Mesendoderm (in vitro differentiated cells): ENCODE measurements at regions not wholly inside any gene's neighbourhood (a gene's known extent, or its start where the extent isn't known, plus 50 kb on each side); places are given as distances from the start of the nearest gene placed in this dataset.
"Not testable (repeated sequence)": the region's sequence is repeated elsewhere in the genome, so short reads cannot be mapped to it uniquely, and the experiment has no call there.

Source experiments
- DNase-seq: peaks from one replicate; pipeline ENCODE4 v3.0.0; 2013
- H2AK5ac ChIP-seq: 2 replicates; pipeline ENCODE4 v1.6.1; 2013; ENCODE audit warnings: low read length, inconsistent platforms
- H2BK120ac ChIP-seq: 2 replicates; pipeline ENCODE4 v1.6.1; 2013; ENCODE audit warnings: low read depth, mild to moderate bottlenecking, low read length, moderate library complexity, mixed read lengths
- H2BK15ac ChIP-seq: replicated peaks from 2 replicates; pipeline ENCODE4 v1.6.1; 2013; ENCODE audit warnings: low read depth, mild to moderate bottlenecking, moderate library complexity
- H2BK5ac ChIP-seq: 2 replicates; pipeline ENCODE4 v1.6.1; 2013; ENCODE audit warnings: low read length, inconsistent platforms
- H3K18ac ChIP-seq: 2 replicates; pipeline ENCODE4 v1.6.1; 2013; ENCODE audit warnings: mild to moderate bottlenecking, low read length, mixed read lengths
- H3K23ac ChIP-seq: one replicate; pipeline ENCODE4 v1.6.1; 2013; ENCODE audit warnings: low read length
- H3K27ac ChIP-seq: 2 replicates; pipeline ENCODE4 v1.5.1; 2013; ENCODE audit warnings: low read depth, mild to moderate bottlenecking, inconsistent platforms, low read length, moderate library complexity
- H3K27me3 ChIP-seq: 2 replicates; pipeline ENCODE4 v1.6.1; 2013; ENCODE audit warnings: low read length, control low read depth, mild to moderate bottlenecking, inconsistent platforms; ENCODE audit not compliant: insufficient read depth, poor library complexity
- H3K36me3 ChIP-seq: 2 replicates; pipeline ENCODE4 v1.6.1; 2013; ENCODE audit warnings: low read length, inconsistent platforms; ENCODE audit not compliant: control insufficient read depth, insufficient read depth
- H3K4ac ChIP-seq: one replicate; pipeline ENCODE4 v1.6.1; 2013; ENCODE audit warnings: low read depth, mild to moderate bottlenecking, low read length, moderate library complexity
- H3K4me1 ChIP-seq: 2 replicates; pipeline ENCODE4 v1.6.1; 2013; ENCODE audit warnings: low read depth, low read length, inconsistent platforms; ENCODE audit not compliant: control insufficient read depth
- H3K4me2 ChIP-seq: 2 replicates; pipeline ENCODE4 v1.6.1; 2013; ENCODE audit warnings: low read length
- H3K4me3 ChIP-seq: 2 replicates; pipeline ENCODE4 v1.5.1; 2013; ENCODE audit warnings: mild to moderate bottlenecking, low read length
- H3K56ac ChIP-seq: one replicate; pipeline ENCODE4 v1.6.1; 2013; ENCODE audit warnings: low read length
- H3K79me1 ChIP-seq: 2 replicates; pipeline ENCODE4 v1.6.1; 2013; ENCODE audit warnings: low read length, inconsistent platforms
- H3K79me2 ChIP-seq: 2 replicates; pipeline ENCODE4 v1.6.1; 2013; ENCODE audit warnings: mild to moderate bottlenecking, low read length; ENCODE audit not compliant: control insufficient read depth, insufficient read depth
- H3K9ac ChIP-seq: 2 replicates; pipeline ENCODE4 v1.6.1; 2013; ENCODE audit warnings: low read length, inconsistent platforms
- H4K5ac ChIP-seq: one replicate; pipeline ENCODE4 v1.6.1; 2013; ENCODE audit warnings: low read length
- H4K8ac ChIP-seq: one replicate; pipeline ENCODE4 v1.6.1; 2013; ENCODE audit warnings: low read depth, mild to moderate bottlenecking, control low read depth, low read length, moderate library complexity
- WGBS: extraction: QIAGEN DNeasy Blood & Tissue Kit; methylation state at CpG from one replicate; pipeline ENCODE4 v1.1.7; 2013; ENCODE audit warnings: low lambda C conversion rate, missing lambda C conversion rate; ENCODE audit not compliant: insufficient coverage; ENCODE audit errors: extremely low coverage; 5-methylcytosine and 5-hydroxymethylcytosine counted together

- H2BK15ac ChIP-seq: no peak overlapping the region
- H3K79me2 ChIP-seq: no peaks in the 10 kb centered on the region
- H3K4ac ChIP-seq: no peak overlapping the region
- no peaks in the 10 kb centered on the region for H3K27me3 ChIP-seq
- no peaks in the 10 kb centered on the region for H3K36me3 ChIP-seq
- no peak overlapping the region for H3K9ac ChIP-seq
- H4K8ac ChIP-seq: no peak overlapping the region
- H2BK5ac ChIP-seq: no peak overlapping the region
- H3K18ac ChIP-seq: peak overlapping the region; percentile 90
- H3K27ac ChIP-seq: no peak overlapping the region
- H3K4me3 ChIP-seq: no peak overlapping the region
- H3K23ac ChIP-seq: no peak overlapping the region
- no peak overlapping the region for H4K5ac ChIP-seq
- H3K4me2 ChIP-seq: no peak overlapping the region
- WGBS: no CpG with 5 or more reads among the region's 4 CpGs
- peak; percentile 71 for DNase-seq
- no peaks in the 10 kb centered on the region for H3K4me1 ChIP-seq
- no peak overlapping the region for H2AK5ac ChIP-seq
- H3K79me1 ChIP-seq: no peaks in the 10 kb centered on the region
- H3K56ac ChIP-seq: no peak overlapping the region
- no peak overlapping the region for H2BK120ac ChIP-seq
Observed at GRCh38 chr2:47728551-47728950, 54.4 kb upstream of the MSH6 start.

DNA sequence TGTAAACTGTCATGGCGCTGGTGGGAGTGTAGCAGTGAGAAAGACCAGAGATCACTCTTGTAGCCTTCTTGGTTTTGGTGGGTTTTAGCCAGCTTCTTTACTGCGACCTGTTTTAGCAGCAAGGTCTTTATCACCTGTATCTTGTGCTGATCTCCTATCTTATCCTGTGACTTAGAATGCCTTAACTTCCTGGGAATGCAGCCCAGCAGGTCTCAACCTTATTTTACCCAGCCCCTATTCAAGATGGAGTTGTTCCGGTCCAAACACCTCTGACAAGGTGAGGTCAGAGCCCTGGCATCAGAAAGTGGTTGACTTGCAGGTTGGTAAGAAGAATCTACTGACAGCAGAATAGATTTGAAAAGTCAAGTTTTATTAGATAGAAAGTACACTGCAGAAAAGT is 55.0 kb upstream of the MSH6 start:
- no peak overlapping the region for H3K4me3 ChIP-seq
- H3K27ac ChIP-seq: peak overlapping the region; percentile 38

DNA sequence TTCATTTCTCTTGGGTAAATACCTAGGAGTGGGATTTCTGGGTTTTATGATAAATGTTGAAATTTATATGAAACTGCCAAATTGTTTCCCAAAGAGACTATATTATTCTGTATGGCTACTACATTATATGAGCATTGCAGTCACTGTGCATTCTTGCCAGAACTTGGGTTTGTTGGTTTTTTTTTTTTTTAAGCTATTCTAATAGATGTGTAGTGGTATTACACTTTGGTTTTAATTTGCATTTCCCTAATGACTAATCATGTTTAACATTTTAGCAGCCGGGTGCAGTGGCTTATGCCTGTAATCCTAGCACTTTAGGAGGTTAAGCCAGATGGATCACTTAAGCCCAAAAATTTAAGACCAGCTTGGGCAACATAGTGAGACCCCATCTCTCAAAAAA is 56.0 kb upstream of the MSH6 start:
- not testable (repeated sequence) for H4K5ac ChIP-seq, H3K36me3 ChIP-seq, H3K9ac ChIP-seq, H3K4me3 ChIP-seq, H3K27me3 ChIP-seq, H2BK5ac ChIP-seq, H3K4ac ChIP-seq, H3K56ac ChIP-seq, H3K27ac ChIP-seq, H4K8ac ChIP-seq, H2BK120ac ChIP-seq, H3K79me1 ChIP-seq, H3K4me2 ChIP-seq, H2AK5ac ChIP-seq, H3K23ac ChIP-seq, H3K4me1 ChIP-seq, H3K79me2 ChIP-seq, DNase-seq
- peak overlapping the region; percentile 92 for H2BK15ac ChIP-seq
- peak overlapping the region; percentile 68 for H3K18ac ChIP-seq
- WGBS: no CpG with 5 or more reads among the region's 1 CpG

More for the DNA sequence above, 55.0 kb upstream of the MSH6 start:
- peak; percentile 87 for DNase-seq
- no peak overlapping the region for H3K56ac ChIP-seq
- no peaks in the 10 kb centered on the region for H3K79me2 ChIP-seq
- no peak overlapping the region for H3K4me2 ChIP-seq
- no peak overlapping the region for H3K9ac ChIP-seq
- no peak overlapping the region for H3K4ac ChIP-seq
- H3K23ac ChIP-seq: no peak overlapping the region
- no peaks in the 10 kb centered on the region for H3K36me3 ChIP-seq
- H3K18ac ChIP-seq: peak overlapping the region; percentile 68
- H3K79me1 ChIP-seq: no peaks in the 10 kb centered on the region
- no peak overlapping the region for H2AK5ac ChIP-seq
- no peak overlapping the region for H2BK5ac ChIP-seq
- no peak overlapping the region for H4K8ac ChIP-seq
- peak overlapping the region; percentile 92 for H2BK15ac ChIP-seq
- WGBS: no CpG with 5 or more reads among the region's 3 CpGs
- H2BK120ac ChIP-seq: no peak overlapping the region
- H3K4me1 ChIP-seq: no peaks in the 10 kb centered on the region
- no peak overlapping the region for H4K5ac ChIP-seq
- no peaks in the 10 kb centered on the region for H3K27me3 ChIP-seq

DNA sequence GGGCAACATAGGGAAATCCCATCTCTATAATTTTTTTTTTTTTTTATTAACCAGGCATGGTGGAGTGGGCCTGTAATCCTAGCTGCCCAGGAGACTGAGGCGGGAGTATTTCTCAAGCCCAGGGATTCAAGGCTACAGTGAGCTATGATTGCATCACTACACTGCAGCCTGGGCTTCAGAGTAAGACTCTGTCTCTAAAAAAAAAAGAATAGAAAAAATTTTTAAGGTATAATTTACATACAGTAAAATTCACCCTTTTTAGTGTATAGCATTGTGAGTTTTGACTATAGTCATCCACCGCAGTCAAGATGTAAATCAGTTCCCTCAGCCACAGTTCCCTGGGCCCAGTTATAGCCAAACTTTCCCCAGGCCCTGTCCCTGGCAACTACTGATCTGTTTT is 57.1 kb upstream of the MSH6 start:
- H3K27ac ChIP-seq: no peak overlapping the region
- no peaks in the 10 kb centered on the region for H3K27me3 ChIP-seq
- DNase-seq: no peak
- no CpG with 5 or more reads among the region's 2 CpGs for WGBS
- H3K18ac ChIP-seq: no peak overlapping the region
- H2BK5ac ChIP-seq: no peak overlapping the region
- no peak overlapping the region for H3K4ac ChIP-seq
- no peak overlapping the region for H2BK15ac ChIP-seq
- no peaks in the 10 kb centered on the region for H3K79me2 ChIP-seq
- H3K79me1 ChIP-seq: no peaks in the 10 kb centered on the region
- H3K23ac ChIP-seq: no peak overlapping the region
- no peaks in the 10 kb centered on the region for H3K4me1 ChIP-seq
- H3K36me3 ChIP-seq: no peaks in the 10 kb centered on the region
- no peak overlapping the region for H3K4me3 ChIP-seq
- no peak overlapping the region for H3K9ac ChIP-seq
- no peak overlapping the region for H4K5ac ChIP-seq
- no peak overlapping the region for H3K56ac ChIP-seq
- no peak overlapping the region for H2BK120ac ChIP-seq
- H2AK5ac ChIP-seq: no peak overlapping the region
- no peak overlapping the region for H3K4me2 ChIP-seq
- no peak overlapping the region for H4K8ac ChIP-seq

DNA sequence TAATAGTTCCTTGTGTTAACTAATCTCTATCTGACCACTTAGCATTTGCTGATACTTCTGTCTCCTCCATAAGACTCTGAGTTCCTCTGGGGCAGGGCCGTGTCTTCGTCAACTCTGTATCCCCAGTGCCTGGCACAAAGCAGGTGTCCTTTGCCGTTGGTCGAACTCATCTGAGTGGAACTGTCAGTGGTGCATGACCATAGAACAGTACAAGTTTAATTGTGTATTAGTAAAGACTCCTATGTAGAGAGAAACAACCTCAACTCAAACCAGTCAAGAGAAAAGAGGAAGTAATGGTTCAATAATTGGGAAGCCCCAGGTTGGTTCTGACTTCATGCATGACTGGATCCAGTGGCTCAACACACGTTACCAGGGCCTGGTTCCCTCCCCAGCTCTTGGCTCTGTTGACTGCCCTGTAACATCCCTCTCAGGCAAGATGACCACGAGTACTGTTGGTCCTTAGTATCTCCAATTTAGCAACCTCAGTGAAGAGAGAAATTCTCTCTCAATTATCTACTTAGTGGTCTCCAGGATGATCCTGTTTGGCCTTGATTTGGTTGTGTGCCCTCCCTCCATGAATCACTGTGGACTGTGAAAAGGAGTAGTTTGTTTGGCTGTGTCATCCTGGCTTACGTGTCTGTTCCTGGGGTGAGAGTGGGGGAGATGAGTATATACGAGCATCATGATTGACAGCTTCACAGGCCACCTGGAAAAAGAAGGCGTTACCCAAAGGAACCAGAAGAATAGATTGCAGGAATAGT is 58.5 kb upstream of the MSH6 start:
- Histone ChIP-seq H3K4me3 (no peak overlapping the region), H2BK15ac (no peak overlapping the region), H3K56ac (peak overlapping the region; percentile 19), H2BK120ac (no peak overlapping the region), H2AK5ac (no peak overlapping the region), H3K27me3 (no peaks in the 10 kb centered on the region), H3K79me1 (no peaks in the 10 kb centered on the region), H4K8ac (no peak overlapping the region), H3K4me1 (no peaks in the 10 kb centered on the region), H3K27ac (peak overlapping the region; percentile 20), H3K18ac (peak overlapping the region; percentile 56), H3K4me2 (no peak overlapping the region), H3K36me3 (no peaks in the 10 kb centered on the region), H3K4ac (peak overlapping the region; percentile 43), H3K23ac (no peak overlapping the region), H3K79me2 (no peaks in the 10 kb centered on the region), H4K5ac (no peak overlapping the region), H3K9ac (no peak overlapping the region), H2BK5ac (peak overlapping the region; percentile 49)
- peak; percentile 64 for DNase-seq
- no CpG with 5 or more reads among the region's 9 CpGs for WGBS

DNA sequence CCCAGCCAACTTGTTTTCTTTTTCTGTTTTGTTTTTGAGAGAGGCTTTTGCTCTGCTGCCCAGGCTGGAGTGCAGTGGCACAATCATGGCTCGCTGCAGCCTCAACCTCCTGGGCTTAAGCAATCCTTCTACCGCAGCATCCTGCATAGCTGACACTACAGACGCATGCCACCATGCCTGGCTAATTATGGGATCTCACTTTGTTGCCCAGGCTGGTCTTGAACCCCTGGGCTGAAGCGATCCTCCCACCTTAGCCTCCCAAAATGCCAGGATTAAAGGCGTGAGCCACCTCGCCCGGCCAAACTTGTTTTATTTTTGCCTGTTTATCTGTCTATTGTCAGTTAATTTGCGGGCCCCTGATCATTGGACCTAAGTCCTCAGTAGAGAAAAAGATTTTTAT is 61.6 kb upstream of the MSH6 start:
- Histone ChIP-seq H3K4me1 (no peaks in the 10 kb centered on the region), H3K9ac (no peak overlapping the region), H3K18ac (no peak overlapping the region), H2AK5ac (no peak overlapping the region), H3K79me2 (no peaks in the 10 kb centered on the region), H3K4me3 (no peak overlapping the region), H3K4me2 (no peak overlapping the region), H3K56ac (no peak overlapping the region), H2BK5ac (no peak overlapping the region), H3K79me1 (no peaks in the 10 kb centered on the region), H3K23ac (no peak overlapping the region), H3K4ac (no peak overlapping the region), H2BK120ac (no peak overlapping the region), H2BK15ac (no peak overlapping the region), H3K27ac (peak overlapping the region; percentile 72), H4K5ac (no peak overlapping the region), H3K36me3 (no peaks in the 10 kb centered on the region), H4K8ac (no peak overlapping the region), H3K27me3 (no peaks in the 10 kb centered on the region)
- no peak for DNase-seq
- WGBS: no CpG with 5 or more reads among the region's 8 CpGs
